ENCODE measurements at regions not wholly inside any gene's neighbourhood (a gene's known extent, or its start where the extent isn't known, plus 50 kb on each side); places are given as distances from the start of the nearest gene placed in this dataset.
"Not testable (repeated sequence)": the region's sequence is repeated elsewhere in the genome, so short reads cannot be mapped to it uniquely, and the experiment has no call there.

GRCh38 chr6:135129136-135129856 is 51.8 kb upstream of the MYB start:
- no peak for DNase-seq (ENCODE audit: low spot score)

GRCh38 chr6:135128268-135128914 is 52.7 kb upstream of the MYB start:
- no peak for DNase-seq (ENCODE audit: low spot score)

GRCh38 chr6:135126729-135127128 is 54.4 kb upstream of the MYB start:
- no peak for DNase-seq (ENCODE audit: low spot score)

- no peak for DNase-seq (ENCODE audit: low spot score)
Measured at GRCh38 chr6:135126034-135126433, 55.1 kb upstream of the MYB start.

GRCh38 chr6:135121434-135121833 is 59.7 kb upstream of the MYB start:
- no peak for DNase-seq (ENCODE audit: low spot score)

GRCh38 chr6:135118134-135118730 is 62.9 kb upstream of the MYB start:
- DNase-seq (ENCODE audit: low spot score) = no peak

- DNase-seq (ENCODE audit: low spot score) = no peak
Measured at GRCh38 chr6:135117413-135117968, 62.9 kb upstream of the HBS1L start.

- no peak for DNase-seq (ENCODE audit: low spot score)
Measured at GRCh38 chr6:135116571-135116970, 61.9 kb upstream of the HBS1L start.

- DNase-seq (ENCODE audit: low spot score) = no peak
Measured at GRCh38 chr6:135115834-135116233, 61.2 kb upstream of the HBS1L start.

- no peak for DNase-seq (ENCODE audit: low spot score)
Measured at GRCh38 chr6:135115411-135115810, 60.8 kb upstream of the HBS1L start.

- DNase-seq (ENCODE audit: low spot score) = no peak
Measured at GRCh38 chr6:135114355-135115145, 59.9 kb upstream of the HBS1L start.

GRCh38 chr6:135113860-135114259 is 59.2 kb upstream of the HBS1L start:
- no peak for DNase-seq (ENCODE audit: low spot score)

- DNase-seq (ENCODE audit: low spot score) = not testable (repeated sequence)
Measured at GRCh38 chr6:135112951-135113350, 58.3 kb upstream of the HBS1L start.

- DNase-seq (ENCODE audit: low spot score) = peak; percentile 17
Measured at GRCh38 chr6:135110261-135110781, 55.7 kb upstream of the HBS1L start.

GRCh38 chr6:135109761-135110160 is 55.1 kb upstream of the HBS1L start:
- no peak for DNase-seq (ENCODE audit: low spot score)

GRCh38 chr6:135108692-135109091 is 54.1 kb upstream of the HBS1L start:
- DNase-seq (ENCODE audit: low spot score) = no peak

- DNase-seq (ENCODE audit: low spot score) = no peak
Measured at GRCh38 chr6:135106611-135107010, 52.0 kb upstream of the HBS1L start.

GRCh38 chr6:135105710-135106109 is 51.1 kb upstream of the HBS1L start:
- no peak for DNase-seq (ENCODE audit: low spot score)

GRCh38 chr6:135105299-135105698 is 50.7 kb upstream of the HBS1L start:
- no peak for DNase-seq (ENCODE audit: low spot score)
